ENCODE measurements at regions not wholly inside any gene's neighbourhood (a gene's known extent, or its start where the extent isn't known, plus 50 kb on each side); places are given as distances from the start of the nearest gene placed in this dataset.

DNA sequence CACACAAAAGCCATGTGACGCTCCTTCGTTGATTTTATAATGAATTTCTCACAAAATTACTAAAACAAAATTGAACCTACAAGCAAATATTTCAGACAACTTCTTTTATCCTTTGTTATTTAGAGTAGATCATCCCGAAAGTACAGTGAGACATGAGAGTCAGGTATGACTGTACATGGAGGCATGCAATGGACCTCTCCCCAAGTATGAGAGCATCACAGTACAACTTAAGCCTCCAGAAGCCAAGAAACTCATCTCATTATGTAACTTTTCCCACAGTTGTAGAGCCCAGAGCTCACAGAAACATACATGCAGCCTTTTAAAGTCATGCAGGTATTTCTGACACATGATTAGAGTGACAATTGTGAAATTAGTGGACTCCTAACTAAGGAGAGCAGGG, 167.7 kb downstream of the PAPSS1 start:
- dilution Hi-C loops (cut with MboI; ENCODE audit: extremely low pct_ligation_motif_present, low sequenced_read_pairs) (no loop called here), intact Hi-C loops (cut with micrococcal nuclease) (no loop called here)
- FAIRE-seq (no peak), DNase-seq (ENCODE audit: low read depth, low spot score) (no peak)
- Histone ChIP-seq H3K9me3 (replicated peaks; ENCODE audit: control insufficient read depth, insufficient read depth, low read length) (no peaks in the 10 kb centered on the region), H4K20me1 (replicated peaks; ENCODE audit: control insufficient read depth, extremely low read depth, insufficient read depth, low read length) (no peaks in the 10 kb centered on the region), H3K79me2 (ENCODE audit: control insufficient read depth, insufficient read depth, low read length) (no peaks in the 10 kb centered on the region), H3K4me1 (ENCODE audit: control insufficient read depth, extremely low read depth, insufficient read depth, low read length) (peaks cover 5% of the 10 kb centered on the region), H3K9me1 (replicated peaks; ENCODE audit: control insufficient read depth, extremely low read depth, insufficient read depth, low read length) (peaks cover 2% of the 10 kb centered on the region), H3K4me3 (replicated peaks in 1 of 3; ENCODE audit: insufficient read depth in 1 of 3, low read depth in 1 of 3, low read length in 3 of 3) (no peak overlapping the region), H3K4me2 (ENCODE audit: insufficient read depth, low read length) (no peak overlapping the region), H3K36me3 (ENCODE audit: control insufficient read depth in 2 of 2, extremely low read depth in 1 of 2, insufficient read depth in 2 of 2, low read length in 2 of 2) (no peaks in the 10 kb centered on the region), H3K27me3 (ENCODE audit: control insufficient read depth in 2 of 2, insufficient read depth in 2 of 2, low read length in 2 of 2) (no peaks in the 10 kb centered on the region), H2AFZ (ENCODE audit: low read depth, low read length) (no peak overlapping the region), H3K27ac (ENCODE audit: insufficient read depth, low read depth, low read length) (no peak overlapping the region), H3K9ac (replicated peaks; ENCODE audit: extremely low read depth, insufficient read depth, low read length) (no peak overlapping the region)
- BruUV-seq (replicated peaks) = no TSS peak
- POLR2A ChIA-PET = no interaction called here
- CTCF ChIA-PET = interaction anchor here (1.2 kb wide), 1 partner anchor 8 kb away, joined by 3 read pairs; no protein-coding TSS in a partner anchor
- TF ChIP-seq EZH2 (IDR thresholded peaks at IDR 0.05; ENCODE audit: borderline replicate concordance, low read depth, low read length, severe bottlenecking) (no peak), POLR2A (IDR thresholded peaks at IDR 0.05; ENCODE audit: low read depth, low read length) (no peak), FOS (IDR thresholded peaks at IDR 0.05; ENCODE audit: borderline replicate concordance, insufficient read depth, low read length) (no peak), CTCF (IDR thresholded peaks at IDR 0.05; ENCODE audit: extremely low read depth in 1 of 2, insufficient read depth in 1 of 2, low read depth in 1 of 2, low read length in 2 of 2) (no peak), POLR2AphosphoS5 (IDR thresholded peaks at IDR 0.05; ENCODE audit: insufficient read depth, low read depth, low read length) (no peak), MAX (IDR thresholded peaks at IDR 0.05; ENCODE audit: insufficient read depth, insufficient read length) (no peak), MYC (IDR thresholded peaks at IDR 0.05; ENCODE audit: low read depth, low read length) (no peak), JUN (IDR thresholded peaks at IDR 0.05; ENCODE audit: borderline replicate concordance, insufficient read depth, insufficient read length, low read depth) (no peak), GATA2 (IDR thresholded peaks at IDR 0.05; ENCODE audit: insufficient read depth, insufficient read length, low read depth, low read length) (no peak)
